ENCODE measurements at regions not wholly inside any gene's neighbourhood (a gene's known extent, or its start where the extent isn't known, plus 50 kb on each side); places are given as distances from the start of the nearest gene placed in this dataset.

DNA sequence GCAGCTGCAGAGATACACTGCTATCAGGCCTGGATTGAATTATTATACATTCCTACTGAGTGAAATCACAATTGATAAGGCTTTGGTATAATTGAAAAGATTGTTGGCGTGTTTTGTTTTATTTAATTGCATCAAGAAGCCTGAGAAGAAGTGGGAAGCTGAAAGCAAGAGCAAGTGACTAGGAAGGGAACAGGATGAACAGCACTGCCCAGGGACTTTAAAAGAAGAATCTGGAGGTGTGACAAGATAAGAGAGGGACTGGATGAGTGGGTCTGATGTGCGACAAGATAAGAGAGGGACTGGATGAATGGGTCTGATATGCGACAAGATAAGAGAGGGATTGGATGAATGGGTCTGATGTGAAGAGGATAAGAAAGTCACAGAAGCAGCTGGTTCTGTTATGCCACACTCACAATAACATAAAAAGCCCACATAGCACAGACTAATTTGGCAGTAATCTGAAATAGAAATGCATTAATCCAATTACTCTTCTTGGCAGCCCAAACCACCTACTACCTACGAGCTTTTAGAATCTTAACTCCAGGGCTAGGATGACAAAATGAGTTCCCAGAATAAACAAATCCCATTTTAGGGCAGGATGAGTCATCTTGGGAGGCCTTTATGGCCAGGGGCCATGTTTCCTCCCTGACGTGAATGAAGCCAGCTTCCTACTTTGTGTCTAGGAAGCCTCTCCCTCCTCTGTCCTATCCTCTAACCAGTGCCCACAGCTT is 129.7 kb downstream of the DUSP10 start:
- Mint-ChIP-seq H3K4me1 (no peaks in the 10 kb centered on the region), H3K36me3 (no peaks in the 10 kb centered on the region), H3K27me3 (no peaks in the 10 kb centered on the region), H3K9me3 (no peaks in the 10 kb centered on the region), H3K4me3 (no peak overlapping the region), H3K27ac (no peak overlapping the region)
- intact Hi-C loops (cut with micrococcal nuclease), result no loop called here
- Histone ChIP-seq H3K36me3 (ENCODE audit: insufficient read depth, low read length) (no peaks in the 10 kb centered on the region), H3K27me3 (ENCODE audit: insufficient read depth, low read length) (no peaks in the 10 kb centered on the region), H3K27ac (ENCODE audit: low read depth, low read length) (no peak overlapping the region), H3K4me1 (ENCODE audit: insufficient read depth, low read length) (no peaks in the 10 kb centered on the region), H3K9me3 (ENCODE audit: control insufficient read depth in 1 of 2, low read length in 2 of 2) (no peaks in the 10 kb centered on the region), H3K4me3 (ENCODE audit: low read length in 2 of 2) (no peak overlapping the region)
- CTCF ChIA-PET (ENCODE audit: partially characterized antibody), result interaction anchor here (1.8 kb wide), 1 partner anchor 129 kb away, joined by 5 read pairs; the partner anchor contains the start of gene DUSP10
- DNase-seq, result no peak
- POLR2A ChIA-PET (ENCODE audit: partially characterized antibody), result no interaction called here

DNA sequence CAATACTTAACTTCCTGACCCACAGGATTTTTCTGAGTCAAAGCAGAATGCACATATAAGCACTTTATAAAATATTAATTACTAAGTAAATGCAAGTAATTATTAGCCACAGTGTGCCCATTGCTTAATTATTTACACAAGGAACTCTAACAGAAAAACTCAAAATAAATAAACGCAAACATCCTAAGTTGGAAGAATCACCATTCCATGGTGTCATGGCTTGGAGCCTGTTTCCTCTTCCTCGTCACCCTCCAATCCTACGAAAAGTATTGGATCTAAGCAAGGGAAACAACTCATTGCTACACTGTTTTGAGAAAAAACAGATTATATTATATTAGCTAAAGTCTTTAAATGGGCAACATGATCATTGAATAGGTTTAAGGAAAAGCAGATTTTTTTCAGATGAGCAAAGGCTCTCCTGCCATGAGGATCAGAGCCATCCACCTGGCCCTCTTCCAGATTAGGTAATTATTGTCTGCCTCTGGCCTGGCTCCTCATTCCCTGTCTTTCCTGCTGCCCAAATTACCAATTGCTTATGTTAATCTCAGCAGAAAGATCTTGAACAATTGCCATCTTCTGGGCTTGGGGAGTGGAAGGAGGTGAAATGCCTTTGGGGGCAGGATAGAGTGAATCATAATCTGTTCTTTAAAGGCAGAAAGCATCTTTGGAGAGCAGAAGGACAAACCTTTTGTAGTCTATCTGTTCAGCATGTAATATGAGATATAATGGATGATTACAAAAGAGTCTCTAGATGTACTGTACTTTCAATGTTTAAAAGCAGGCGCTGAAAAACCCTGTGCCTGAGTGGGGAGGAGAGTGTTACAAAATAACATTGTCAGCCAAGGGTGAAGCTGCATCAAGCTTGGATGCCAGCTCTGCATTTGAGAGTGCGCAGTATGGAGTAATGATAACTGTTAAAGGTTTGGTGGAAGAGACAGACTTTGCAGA is 121.2 kb downstream of the DUSP10 start:
- Histone ChIP-seq H3K4me3 (ENCODE audit: low read length in 2 of 2) (no peak overlapping the region), H3K9me3 (ENCODE audit: control insufficient read depth in 1 of 2, low read length in 2 of 2) (no peaks in the 10 kb centered on the region), H3K27me3 (ENCODE audit: insufficient read depth, low read length) (no peaks in the 10 kb centered on the region), H3K4me1 (ENCODE audit: insufficient read depth, low read length) (no peaks in the 10 kb centered on the region), H3K36me3 (ENCODE audit: insufficient read depth, low read length) (no peaks in the 10 kb centered on the region), H3K27ac (ENCODE audit: low read depth, low read length) (no peak overlapping the region)
- no peak for DNase-seq
- no peak overlapping the region for H3K4me3 Mint-ChIP-seq
- POLR2A ChIA-PET (ENCODE audit: partially characterized antibody), result interaction anchor here (0.5 kb wide), 2 partner anchors 90 to 121 kb away, joined by 3 read pairs; partner anchors contain the start of gene DUSP10
- CTCF ChIA-PET (ENCODE audit: partially characterized antibody), result no interaction called here
- H3K9me3 Mint-ChIP-seq, result peaks cover 0 to 2% (median 0%) of the 10 kb centered on the region in 8 donors
- intact Hi-C loops (cut with micrococcal nuclease), result no loop called here
- H3K27me3 Mint-ChIP-seq, result no peaks in the 10 kb centered on the region
- H3K4me1 Mint-ChIP-seq, result no peaks in the 10 kb centered on the region
- no peak overlapping the region for H3K27ac Mint-ChIP-seq
- no peaks in the 10 kb centered on the region for H3K36me3 Mint-ChIP-seq

DNA sequence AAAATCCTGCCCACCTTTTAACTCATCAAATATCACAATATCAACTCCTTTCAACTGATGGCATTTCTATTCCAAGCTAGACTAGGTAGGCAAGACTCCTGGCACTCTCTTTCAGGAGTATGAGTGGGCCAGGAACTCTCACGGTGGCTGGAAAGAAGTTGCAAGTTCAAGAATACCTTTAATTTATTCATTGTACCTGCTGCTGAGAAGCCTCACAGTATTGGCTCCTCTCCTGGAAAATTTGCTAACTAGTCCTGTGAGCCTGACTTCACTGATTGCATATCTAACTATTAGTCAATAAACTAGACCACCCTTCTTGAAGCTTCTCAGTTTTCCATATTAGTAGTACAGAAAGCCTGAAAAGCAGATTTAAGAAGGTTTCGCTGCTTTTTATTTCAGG is 120.2 kb downstream of the DUSP10 start:
- Mint-ChIP-seq H3K27me3 (no peaks in the 10 kb centered on the region), H3K4me3 (no peak overlapping the region), H3K27ac (no peak overlapping the region), H3K9me3 (peaks cover 0 to 2% (median 0%) of the 10 kb centered on the region in 8 donors), H3K4me1 (no peaks in the 10 kb centered on the region), H3K36me3 (no peaks in the 10 kb centered on the region)
- no peak for DNase-seq
- no peaks in the 10 kb centered on the region for H3K27me3 ChIP-seq (ENCODE audit: insufficient read depth, low read length)
- ChIA-PET CTCF (ENCODE audit: partially characterized antibody) (no interaction called here), POLR2A (ENCODE audit: partially characterized antibody) (interaction anchor here (0.5 kb wide), 1 partner anchor 89 kb away, joined by 3 read pairs; no protein-coding TSS in a partner anchor)
- H3K27ac ChIP-seq (ENCODE audit: low read depth, low read length), result no peak overlapping the region
- H3K36me3 ChIP-seq (ENCODE audit: insufficient read depth, low read length), result no peaks in the 10 kb centered on the region
- no peaks in the 10 kb centered on the region for H3K9me3 ChIP-seq (ENCODE audit: control insufficient read depth in 1 of 2, low read length in 2 of 2)
- intact Hi-C loops (cut with micrococcal nuclease), result no loop called here
- H3K4me1 ChIP-seq (ENCODE audit: insufficient read depth, low read length), result no peaks in the 10 kb centered on the region
- H3K4me3 ChIP-seq (ENCODE audit: low read length in 2 of 2), result no peak overlapping the region

DNA sequence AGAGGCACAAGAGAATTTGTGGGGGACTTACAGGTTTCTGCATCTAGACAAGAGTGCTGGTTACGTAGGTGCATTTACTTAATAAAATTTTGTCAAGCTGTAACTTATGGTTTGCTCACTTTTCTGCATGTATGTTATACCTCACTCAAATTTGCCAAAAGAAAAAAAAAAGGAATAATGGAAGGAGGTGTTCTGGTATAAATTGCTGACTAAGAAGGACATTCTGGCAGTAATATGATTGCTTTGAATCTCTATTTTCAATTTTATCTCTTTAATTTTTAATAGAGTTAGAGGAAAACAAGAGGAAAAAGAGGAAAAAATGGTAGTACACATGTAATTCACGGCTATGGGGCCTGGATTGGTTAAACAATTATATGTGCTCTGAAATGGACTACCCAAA is 119.5 kb downstream of the DUSP10 start:
- H3K27me3 ChIP-seq (ENCODE audit: insufficient read depth, low read length), result no peaks in the 10 kb centered on the region
- peaks cover 0 to 2% (median 0%) of the 10 kb centered on the region in 8 donors for H3K9me3 Mint-ChIP-seq
- no peaks in the 10 kb centered on the region for H3K36me3 ChIP-seq (ENCODE audit: insufficient read depth, low read length)
- DNase-seq, result no peak
- no peak overlapping the region for H3K27ac Mint-ChIP-seq
- CTCF ChIA-PET (ENCODE audit: partially characterized antibody), result no interaction called here
- no peaks in the 10 kb centered on the region for H3K9me3 ChIP-seq (ENCODE audit: control insufficient read depth in 1 of 2, low read length in 2 of 2)
- H3K4me3 Mint-ChIP-seq, result no peak overlapping the region
- H3K4me3 ChIP-seq (ENCODE audit: low read length in 2 of 2), result no peak overlapping the region
- intact Hi-C loops (cut with micrococcal nuclease), result no loop called here
- H3K4me1 ChIP-seq (ENCODE audit: insufficient read depth, low read length), result no peaks in the 10 kb centered on the region
- H3K27ac ChIP-seq (ENCODE audit: low read depth, low read length), result no peak overlapping the region
- no peaks in the 10 kb centered on the region for H3K4me1 Mint-ChIP-seq
- POLR2A ChIA-PET (ENCODE audit: partially characterized antibody), result no interaction called here
- H3K27me3 Mint-ChIP-seq, result no peaks in the 10 kb centered on the region
- H3K36me3 Mint-ChIP-seq, result no peaks in the 10 kb centered on the region

DNA sequence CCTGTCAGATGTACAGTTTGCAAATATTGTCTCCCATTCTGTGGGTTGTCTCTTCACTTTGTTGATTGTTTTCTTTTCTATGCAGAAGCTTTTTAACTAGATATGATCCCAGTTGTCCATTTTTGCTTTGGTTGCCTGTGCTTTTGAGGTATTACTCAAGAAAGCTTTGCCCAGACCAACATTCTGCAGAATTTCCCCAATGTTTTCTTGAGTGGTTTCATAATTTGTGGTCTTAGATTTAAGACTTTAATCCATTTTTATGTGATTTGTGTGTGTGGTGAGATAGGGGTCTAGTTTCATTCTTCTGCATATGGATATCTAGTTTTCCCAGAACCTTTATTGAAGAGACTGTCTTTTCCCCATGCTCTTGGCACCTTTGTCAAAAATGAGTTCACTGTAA is 116.9 kb downstream of the DUSP10 start:
- no peak overlapping the region for H3K27ac ChIP-seq (ENCODE audit: low read depth, low read length)
- no peak overlapping the region for H3K4me3 ChIP-seq (ENCODE audit: low read length in 2 of 2)
- no peak overlapping the region for H3K27ac Mint-ChIP-seq
- no peaks in the 10 kb centered on the region for H3K36me3 Mint-ChIP-seq
- POLR2A ChIA-PET (ENCODE audit: partially characterized antibody), result no interaction called here
- H3K27me3 ChIP-seq (ENCODE audit: insufficient read depth, low read length), result no peaks in the 10 kb centered on the region
- H3K4me1 ChIP-seq (ENCODE audit: insufficient read depth, low read length), result no peaks in the 10 kb centered on the region
- H3K4me3 Mint-ChIP-seq, result no peak overlapping the region
- intact Hi-C loops (cut with micrococcal nuclease), result no loop called here
- no peaks in the 10 kb centered on the region for H3K4me1 Mint-ChIP-seq
- no peak for DNase-seq
- no peaks in the 10 kb centered on the region for H3K27me3 Mint-ChIP-seq
- no peaks in the 10 kb centered on the region for H3K9me3 Mint-ChIP-seq
- no peaks in the 10 kb centered on the region for H3K36me3 ChIP-seq (ENCODE audit: insufficient read depth, low read length)
- CTCF ChIA-PET (ENCODE audit: partially characterized antibody), result no interaction called here
- H3K9me3 ChIP-seq (ENCODE audit: control insufficient read depth in 1 of 2, low read length in 2 of 2), result no peaks in the 10 kb centered on the region

DNA sequence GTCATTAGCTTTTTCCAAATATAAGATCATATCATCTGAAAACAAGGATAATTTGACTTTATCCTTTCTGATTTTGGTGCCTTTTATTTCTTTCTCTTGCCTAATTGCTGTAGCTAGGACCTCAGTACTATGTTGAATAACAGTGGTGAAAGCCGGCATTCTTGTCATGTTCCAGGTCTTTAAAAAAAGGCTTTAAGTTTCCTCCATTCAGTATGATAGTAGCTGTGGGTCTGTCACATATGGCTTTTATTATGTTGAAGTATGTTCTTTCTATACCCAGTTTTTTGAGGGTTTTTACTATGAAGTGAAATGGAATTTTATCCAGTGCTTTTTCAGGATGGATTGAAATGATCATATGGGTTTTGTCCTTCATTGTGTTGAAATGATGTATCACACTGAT is 115.8 kb downstream of the DUSP10 start:
- Histone ChIP-seq H3K4me3 (ENCODE audit: low read length in 2 of 2) (no peak overlapping the region), H3K36me3 (ENCODE audit: insufficient read depth, low read length) (no peaks in the 10 kb centered on the region), H3K27ac (ENCODE audit: low read depth, low read length) (no peak overlapping the region), H3K9me3 (ENCODE audit: control insufficient read depth in 1 of 2, low read length in 2 of 2) (no peaks in the 10 kb centered on the region), H3K27me3 (ENCODE audit: insufficient read depth, low read length) (no peaks in the 10 kb centered on the region), H3K4me1 (ENCODE audit: insufficient read depth, low read length) (no peaks in the 10 kb centered on the region)
- no peak overlapping the region for H3K4me3 Mint-ChIP-seq
- H3K4me1 Mint-ChIP-seq, result no peaks in the 10 kb centered on the region
- no peak for DNase-seq
- no peaks in the 10 kb centered on the region for H3K27me3 Mint-ChIP-seq
- ChIA-PET POLR2A (ENCODE audit: partially characterized antibody) (no interaction called here), CTCF (ENCODE audit: partially characterized antibody) (no interaction called here)
- H3K27ac Mint-ChIP-seq, result no peak overlapping the region
- no peaks in the 10 kb centered on the region for H3K9me3 Mint-ChIP-seq
- no peaks in the 10 kb centered on the region for H3K36me3 Mint-ChIP-seq
- intact Hi-C loops (cut with micrococcal nuclease), result no loop called here

DNA sequence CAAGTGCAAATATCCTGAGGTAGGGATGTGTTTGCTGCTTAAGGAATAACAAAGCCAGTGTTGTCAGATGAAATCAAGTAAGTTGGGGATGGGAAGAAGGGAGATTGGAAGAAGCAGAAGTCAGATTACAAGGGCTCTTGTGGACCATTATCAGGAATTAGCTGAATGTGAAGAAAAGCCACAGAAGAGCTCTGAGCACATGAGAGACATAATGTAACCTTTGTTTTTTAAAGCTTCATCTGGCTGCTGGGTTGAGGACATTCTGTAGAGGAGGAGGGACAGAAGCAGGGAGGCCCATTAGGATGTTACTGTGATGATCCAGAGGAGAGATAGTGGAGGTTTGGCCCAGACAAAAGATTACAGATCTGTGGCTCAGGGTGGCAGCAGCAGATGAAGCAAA is 111.7 kb downstream of the DUSP10 start:
- no peak overlapping the region for H3K4me3 ChIP-seq (ENCODE audit: low read length in 2 of 2)
- Mint-ChIP-seq H3K4me3 (no peak overlapping the region), H3K9me3 (no peaks in the 10 kb centered on the region), H3K4me1 (peaks cover 0 to 2% (median 0%) of the 10 kb centered on the region in 4 donors), H3K27me3 (peaks cover 0 to 2% of the 10 kb centered on the region in 2 donors), H3K36me3 (no peaks in the 10 kb centered on the region), H3K27ac (no peak overlapping the region)
- no peaks in the 10 kb centered on the region for H3K27me3 ChIP-seq (ENCODE audit: insufficient read depth, low read length)
- no peak for DNase-seq
- intact Hi-C loops (cut with micrococcal nuclease), result no loop called here
- no peaks in the 10 kb centered on the region for H3K4me1 ChIP-seq (ENCODE audit: insufficient read depth, low read length)
- ChIA-PET CTCF (ENCODE audit: partially characterized antibody) (no interaction called here), POLR2A (ENCODE audit: partially characterized antibody) (no interaction called here)
- no peaks in the 10 kb centered on the region for H3K36me3 ChIP-seq (ENCODE audit: insufficient read depth, low read length)
- H3K27ac ChIP-seq (ENCODE audit: low read depth, low read length), result no peak overlapping the region
- no peaks in the 10 kb centered on the region for H3K9me3 ChIP-seq (ENCODE audit: control insufficient read depth in 1 of 2, low read length in 2 of 2)

All from CD4-positive, alpha-beta memory T cell (primary cell).